WERI-Rb-1 (cell line): ENCODE measurements at regions not wholly inside any gene's neighbourhood (a gene's known extent, or its start where the extent isn't known, plus 50 kb on each side); places are given as distances from the start of the nearest gene placed in this dataset.

Experiments used
- DNase-seq: peaks from one replicate; pipeline ENCODE4 v3.0.0-alpha.2; 2020
- H3K27ac ChIP-seq: fragments of 250-450 bp; sonication (Bioruptor Pico); 2 replicates; pipeline ENCODE4 v1.5.1; 2020; ENCODE audit warnings: mild to moderate bottlenecking, moderate library complexity
- H3K27me3 ChIP-seq: fragments of 250-450 bp; sonication (Bioruptor Pico); 2 replicates; pipeline ENCODE4 v1.5.1; 2021; ENCODE audit warnings: mild to moderate bottlenecking, low read depth, moderate library complexity; ENCODE audit not compliant: insufficient read depth, severe bottlenecking
- H3K36me3 ChIP-seq: fragments of 250-450 bp; sonication (Bioruptor Pico); 2 replicates; pipeline ENCODE4 v1.5.1; 2020; ENCODE audit warnings: mild to moderate bottlenecking, moderate library complexity
- H3K4me3 ChIP-seq: 2 replicates; pipeline ENCODE4 v1.5.1; 2011; ENCODE audit warnings: low read depth, mild to moderate bottlenecking, control low read depth, low read length
- H3K9me3 ChIP-seq: fragments of 250-450 bp; sonication (Bioruptor Pico); 2 replicates; pipeline ENCODE4 v1.5.1; 2021; ENCODE audit warnings: mild to moderate bottlenecking, moderate library complexity; ENCODE audit not compliant: severe bottlenecking
- TF ChIP-seq, protein P1 (sequence below): IDR thresholded peaks from 2 replicates; pipeline ENCODE4 v1.5.1; 2011; ENCODE audit warnings: low read depth, mild to moderate bottlenecking, control low read depth, inconsistent platforms, low read length

DNA sequence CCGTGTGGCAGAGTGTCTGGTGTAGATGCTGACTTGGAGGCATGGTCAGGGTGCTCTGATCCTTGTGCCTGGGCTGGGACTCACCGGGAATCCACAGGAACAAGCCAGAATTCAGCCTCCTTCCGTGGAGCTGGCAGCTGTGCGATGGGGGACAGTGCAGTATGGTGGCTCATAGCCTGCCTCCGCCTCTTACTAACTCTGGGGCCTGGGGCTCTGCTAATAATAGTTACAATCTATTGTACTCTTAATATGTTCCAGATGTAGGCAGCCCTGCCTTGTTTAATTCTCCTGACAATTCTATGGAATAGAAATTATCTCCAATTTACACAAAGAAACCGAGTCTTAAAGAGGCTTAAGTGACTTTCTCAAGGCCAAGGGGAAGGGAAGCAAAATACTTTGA lies 77.6 kb downstream of the PCDH1 start:
- Histone ChIP-seq H3K27ac (no peak overlapping the region), H3K4me3 (no peak overlapping the region), H3K36me3 (no peaks in the 10 kb centered on the region), H3K9me3 (no peaks in the 10 kb centered on the region), H3K27me3 (no peaks in the 10 kb centered on the region)
- TF ChIP-seq, protein P1, sequence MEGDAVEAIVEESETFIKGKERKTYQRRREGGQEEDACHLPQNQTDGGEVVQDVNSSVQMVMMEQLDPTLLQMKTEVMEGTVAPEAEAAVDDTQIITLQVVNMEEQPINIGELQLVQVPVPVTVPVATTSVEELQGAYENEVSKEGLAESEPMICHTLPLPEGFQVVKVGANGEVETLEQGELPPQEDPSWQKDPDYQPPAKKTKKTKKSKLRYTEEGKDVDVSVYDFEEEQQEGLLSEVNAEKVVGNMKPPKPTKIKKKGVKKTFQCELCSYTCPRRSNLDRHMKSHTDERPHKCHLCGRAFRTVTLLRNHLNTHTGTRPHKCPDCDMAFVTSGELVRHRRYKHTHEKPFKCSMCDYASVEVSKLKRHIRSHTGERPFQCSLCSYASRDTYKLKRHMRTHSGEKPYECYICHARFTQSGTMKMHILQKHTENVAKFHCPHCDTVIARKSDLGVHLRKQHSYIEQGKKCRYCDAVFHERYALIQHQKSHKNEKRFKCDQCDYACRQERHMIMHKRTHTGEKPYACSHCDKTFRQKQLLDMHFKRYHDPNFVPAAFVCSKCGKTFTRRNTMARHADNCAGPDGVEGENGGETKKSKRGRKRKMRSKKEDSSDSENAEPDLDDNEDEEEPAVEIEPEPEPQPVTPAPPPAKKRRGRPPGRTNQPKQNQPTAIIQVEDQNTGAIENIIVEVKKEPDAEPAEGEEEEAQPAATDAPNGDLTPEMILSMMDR, result no peak
- no peak for DNase-seq

DNA sequence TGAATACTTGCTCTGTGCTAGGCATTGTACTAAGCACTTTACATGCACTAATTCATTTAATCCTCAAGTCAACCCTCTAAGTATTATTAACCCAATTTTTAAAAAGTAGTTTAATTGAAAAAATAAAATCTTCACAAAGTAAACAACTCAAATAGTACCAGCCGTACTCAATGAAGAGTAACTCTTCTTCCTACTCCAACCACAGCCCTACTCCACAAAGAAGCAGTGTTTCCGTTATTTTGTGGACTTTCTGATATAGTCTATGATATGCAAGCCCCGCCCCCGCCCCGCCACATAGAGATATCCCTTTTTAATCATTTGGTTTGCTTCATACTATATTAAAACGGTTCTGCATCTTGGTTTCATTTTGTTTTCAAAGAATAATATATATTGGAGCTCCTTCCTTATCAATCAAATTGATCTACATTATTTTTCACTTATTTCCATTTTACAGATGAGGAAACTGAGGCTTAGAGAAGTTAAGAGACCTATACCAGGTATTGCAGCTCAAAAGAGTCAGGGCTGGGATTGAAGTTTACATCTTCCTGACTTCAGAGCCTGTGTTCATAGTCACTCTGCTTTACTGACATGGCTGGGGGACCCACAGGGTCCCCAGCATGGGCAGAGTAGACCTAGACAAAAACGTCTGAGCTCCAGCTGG lies 78.6 kb downstream of the PCDH1 start:
- Histone ChIP-seq H3K9me3 (no peaks in the 10 kb centered on the region), H3K27me3 (no peaks in the 10 kb centered on the region), H3K36me3 (no peaks in the 10 kb centered on the region), H3K4me3 (no peak overlapping the region), H3K27ac (no peak overlapping the region)
- no peak for DNase-seq
- TF ChIP-seq, protein P1, result no peak

DNA sequence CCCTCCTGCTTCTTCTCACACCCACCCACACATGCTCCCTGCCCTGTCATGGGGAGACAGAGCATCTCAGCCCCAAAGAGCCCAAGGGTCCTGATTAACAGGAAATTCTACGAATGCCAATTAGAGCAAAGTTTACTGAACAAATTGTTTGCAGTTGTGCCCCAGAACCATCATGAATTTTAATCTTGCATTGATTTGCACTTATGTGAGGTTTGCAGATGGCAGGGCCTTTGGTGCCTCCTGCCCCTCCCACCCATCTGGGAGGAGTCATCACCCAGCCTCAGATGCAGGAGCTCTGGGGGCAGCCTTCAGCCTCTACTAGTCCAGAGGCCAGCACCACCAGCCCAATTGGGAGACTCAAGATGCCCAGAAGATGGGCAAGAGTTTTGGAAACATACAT lies 80.8 kb downstream of the PCDH1 start:
- TF ChIP-seq, protein P1, result no peak
- H3K27ac ChIP-seq, result no peak overlapping the region
- DNase-seq, result no peak
- no peak overlapping the region for H3K4me3 ChIP-seq
- H3K9me3 ChIP-seq, result no peaks in the 10 kb centered on the region
- H3K36me3 ChIP-seq, result no peaks in the 10 kb centered on the region
- H3K27me3 ChIP-seq, result no peaks in the 10 kb centered on the region

DNA sequence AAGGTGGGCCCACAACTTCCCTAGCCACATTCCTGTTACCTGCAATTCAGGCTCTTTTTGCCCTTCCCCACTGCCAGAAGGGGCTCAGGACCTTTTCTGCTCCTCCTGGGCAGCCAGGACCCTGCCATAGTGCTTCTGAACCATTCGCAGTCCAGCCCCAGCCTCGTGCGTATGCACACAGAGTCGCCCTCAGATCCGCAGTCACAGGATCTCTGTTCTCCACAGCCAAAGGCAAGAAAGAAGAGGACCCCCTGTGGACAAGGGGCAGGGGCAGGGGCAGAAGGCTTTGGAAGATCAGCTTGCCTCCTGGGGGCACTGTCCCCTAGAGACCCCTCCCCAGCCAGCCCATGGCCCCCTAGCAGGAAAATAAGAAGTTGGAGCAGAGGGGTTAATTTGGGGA lies 82.8 kb downstream of the PCDH1 start:
- Histone ChIP-seq H3K27me3 (no peaks in the 10 kb centered on the region), H3K27ac (no peak overlapping the region), H3K9me3 (no peaks in the 10 kb centered on the region), H3K4me3 (no peak overlapping the region), H3K36me3 (no peaks in the 10 kb centered on the region)
- TF ChIP-seq, protein P1, result no peak
- DNase-seq, result no peak

DNA sequence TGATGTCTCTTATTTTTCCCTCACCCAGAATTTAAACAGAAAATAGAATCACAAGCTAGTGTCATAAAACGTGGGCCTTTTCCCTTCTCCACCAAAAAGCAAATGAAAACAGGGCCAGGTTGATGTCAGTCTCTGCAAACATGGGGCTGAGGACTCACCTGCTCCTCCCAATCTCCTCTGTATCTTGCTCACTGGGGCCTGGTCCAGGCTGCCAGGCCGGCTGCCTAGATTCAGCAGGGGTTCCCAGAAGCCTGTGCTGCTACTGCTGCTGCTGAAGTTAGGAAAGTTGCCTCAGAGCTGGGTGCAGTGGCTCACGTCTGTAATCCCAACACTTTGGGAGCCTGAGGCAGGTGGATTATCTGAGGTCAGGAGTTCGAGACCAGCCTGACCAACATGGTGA lies 84.3 kb downstream of the PCDH1 start:
- DNase-seq, result no peak
- Histone ChIP-seq H3K4me3 (no peak overlapping the region), H3K27ac (no peak overlapping the region), H3K9me3 (no peaks in the 10 kb centered on the region), H3K27me3 (no peaks in the 10 kb centered on the region), H3K36me3 (no peaks in the 10 kb centered on the region)
- TF ChIP-seq, protein P1, result no peak

DNA sequence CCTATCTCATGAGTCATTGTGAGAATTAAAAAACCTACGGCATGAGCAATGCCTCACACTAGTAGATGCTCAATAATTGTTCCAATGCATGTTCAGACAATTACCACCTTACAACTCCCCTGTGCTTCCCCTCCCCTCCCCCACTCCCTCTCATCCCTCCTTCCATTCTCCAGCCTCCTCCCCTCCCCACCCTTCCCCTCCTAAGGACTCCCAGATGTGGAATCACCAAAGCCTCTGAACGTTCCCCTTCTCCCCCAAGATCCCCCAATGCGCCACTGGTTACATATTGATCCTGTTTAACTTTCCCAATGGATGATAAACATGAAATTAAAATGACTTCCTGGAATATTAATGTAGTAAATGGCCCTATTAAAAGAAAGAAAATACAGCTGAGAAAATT lies 84.8 kb downstream of the PCDH1 start:
- Histone ChIP-seq H3K36me3 (no peaks in the 10 kb centered on the region), H3K27me3 (no peaks in the 10 kb centered on the region), H3K4me3 (no peak overlapping the region), H3K9me3 (no peaks in the 10 kb centered on the region), H3K27ac (no peak overlapping the region)
- TF ChIP-seq, protein P1, result no peak
- DNase-seq, result no peak
